ENCODE measurements at regions not wholly inside any gene's neighbourhood (a gene's known extent, or its start where the extent isn't known, plus 50 kb on each side); places are given as distances from the start of the nearest gene placed in this dataset.
"Not testable (repeated sequence)": the region's sequence is repeated elsewhere in the genome, so short reads cannot be mapped to it uniquely, and the experiment has no call there.

DNA sequence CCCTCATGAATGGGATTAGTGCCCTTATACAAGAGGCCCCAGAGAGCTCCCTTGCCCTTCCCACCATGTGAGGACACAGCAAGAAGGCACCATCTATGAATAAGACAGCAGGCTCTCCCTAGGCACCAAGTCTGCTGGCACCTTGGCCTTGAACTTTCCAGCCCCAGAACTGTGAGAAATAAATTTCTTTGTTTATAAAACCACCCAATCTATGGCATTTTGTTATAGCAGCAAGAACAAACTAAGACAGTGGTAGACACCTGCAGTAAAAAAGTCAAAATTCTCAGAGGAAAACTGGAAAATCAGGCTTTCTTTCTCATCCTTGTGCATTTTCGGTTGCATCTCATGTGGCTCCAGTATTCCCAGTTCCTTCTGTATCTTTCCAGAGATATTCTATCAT, 90.3 kb downstream of the LSM3 start:
- POLR2A ChIA-PET (ENCODE audit: low non-redundant PET), result no interaction called here
- DNase-seq (ENCODE audit: low spot score), result no peak
- intact Hi-C loops (cut with micrococcal nuclease; ENCODE audit: unreplicated experiment), result no loop called here

DNA sequence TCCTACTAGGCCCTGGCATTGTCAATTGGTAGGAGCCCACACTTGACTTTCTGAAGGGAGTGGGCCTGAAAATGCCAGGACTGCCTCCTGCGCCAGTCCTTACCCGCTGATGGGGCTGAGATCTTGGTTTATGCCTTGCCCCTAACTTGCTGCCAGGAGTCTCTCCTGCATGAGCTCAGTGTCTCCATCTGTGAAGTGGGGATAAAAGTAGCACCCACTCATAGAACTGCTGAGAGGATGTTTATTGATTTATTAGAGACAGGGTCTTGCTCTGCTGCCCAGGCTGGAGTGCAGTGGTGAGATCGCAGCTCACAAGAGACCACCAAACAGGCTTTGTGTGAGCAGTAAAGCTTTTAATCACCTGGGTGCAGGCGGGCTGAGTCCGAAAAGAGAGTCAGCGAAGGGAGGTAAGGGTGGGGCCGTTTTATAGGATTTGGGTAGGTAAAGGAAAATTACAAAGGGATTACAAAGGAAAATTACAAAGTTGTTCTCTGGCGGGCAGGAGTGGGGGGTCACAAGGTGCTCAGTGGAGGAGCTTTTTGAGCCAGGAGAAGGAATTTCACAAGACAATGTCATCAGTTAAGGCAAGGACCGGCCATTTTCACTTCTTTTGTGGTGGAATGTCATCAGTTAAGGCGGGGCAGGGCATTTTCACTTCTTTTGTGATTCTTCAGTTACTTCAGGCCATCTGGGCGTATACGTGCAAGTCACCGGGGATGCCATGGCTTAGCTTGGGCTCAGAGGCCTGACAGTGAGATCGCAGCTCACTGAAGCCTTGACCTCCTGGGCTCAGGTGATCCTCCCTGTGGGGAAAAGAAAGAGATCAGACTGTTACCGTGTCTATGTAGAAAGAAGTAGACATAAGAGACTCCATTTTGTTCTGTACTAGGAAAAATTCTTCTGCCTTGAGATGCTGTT, 93.7 kb downstream of the LSM3 start:
- H3K4me3 ChIP-seq (ENCODE audit: low read depth, low read length, poor library complexity, severe bottlenecking); H3K9me3 ChIP-seq (ENCODE audit: low read depth, low read length, poor library complexity, severe bottlenecking); intact Hi-C loops (cut with micrococcal nuclease; ENCODE audit: unreplicated experiment); DNase-seq (ENCODE audit: low spot score); H3K27me3 ChIP-seq (replicated peaks; ENCODE audit: insufficient read depth, low read depth, low read length, poor library complexity); H3K4me1 ChIP-seq (ENCODE audit: insufficient read depth, low read length, poor library complexity, severe bottlenecking); BruUV-seq (replicated peaks); POLR2A ChIA-PET (ENCODE audit: low non-redundant PET); CTCF ChIA-PET; H3K27ac ChIP-seq (ENCODE audit: low read depth, low read length, poor library complexity, severe bottlenecking); H3K36me3 ChIP-seq (ENCODE audit: insufficient read depth, low read length, poor library complexity, severe bottlenecking): not testable (repeated sequence)

More for the DNA sequence above, 90.3 kb downstream of the LSM3 start:
- Histone ChIP-seq H3K36me3 (ENCODE audit: insufficient read depth, low read length, poor library complexity, severe bottlenecking) (no peaks in the 10 kb centered on the region), H3K4me3 (ENCODE audit: low read depth, low read length, poor library complexity, severe bottlenecking) (no peak overlapping the region), H3K27me3 (replicated peaks; ENCODE audit: insufficient read depth, low read depth, low read length, poor library complexity) (no peaks in the 10 kb centered on the region), H3K4me1 (ENCODE audit: insufficient read depth, low read length, poor library complexity, severe bottlenecking) (no peaks in the 10 kb centered on the region), H3K9me3 (ENCODE audit: low read depth, low read length, poor library complexity, severe bottlenecking) (no peaks in the 10 kb centered on the region), H3K27ac (ENCODE audit: low read depth, low read length, poor library complexity, severe bottlenecking) (no peak overlapping the region)
- TF ChIP-seq EZH2 (IDR thresholded peaks at IDR 0.05; ENCODE audit: borderline replicate concordance, low read depth, low read length, poor library complexity, severe bottlenecking), result no peak
- TF ChIP-seq, protein P1, sequence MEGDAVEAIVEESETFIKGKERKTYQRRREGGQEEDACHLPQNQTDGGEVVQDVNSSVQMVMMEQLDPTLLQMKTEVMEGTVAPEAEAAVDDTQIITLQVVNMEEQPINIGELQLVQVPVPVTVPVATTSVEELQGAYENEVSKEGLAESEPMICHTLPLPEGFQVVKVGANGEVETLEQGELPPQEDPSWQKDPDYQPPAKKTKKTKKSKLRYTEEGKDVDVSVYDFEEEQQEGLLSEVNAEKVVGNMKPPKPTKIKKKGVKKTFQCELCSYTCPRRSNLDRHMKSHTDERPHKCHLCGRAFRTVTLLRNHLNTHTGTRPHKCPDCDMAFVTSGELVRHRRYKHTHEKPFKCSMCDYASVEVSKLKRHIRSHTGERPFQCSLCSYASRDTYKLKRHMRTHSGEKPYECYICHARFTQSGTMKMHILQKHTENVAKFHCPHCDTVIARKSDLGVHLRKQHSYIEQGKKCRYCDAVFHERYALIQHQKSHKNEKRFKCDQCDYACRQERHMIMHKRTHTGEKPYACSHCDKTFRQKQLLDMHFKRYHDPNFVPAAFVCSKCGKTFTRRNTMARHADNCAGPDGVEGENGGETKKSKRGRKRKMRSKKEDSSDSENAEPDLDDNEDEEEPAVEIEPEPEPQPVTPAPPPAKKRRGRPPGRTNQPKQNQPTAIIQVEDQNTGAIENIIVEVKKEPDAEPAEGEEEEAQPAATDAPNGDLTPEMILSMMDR (conservative IDR thresholded peaks at IDR 0.05; ENCODE audit: low read depth, low read length), result no peak
- CTCF ChIA-PET, result no interaction called here
- BruUV-seq (replicated peaks), result no TSS peak

DNA sequence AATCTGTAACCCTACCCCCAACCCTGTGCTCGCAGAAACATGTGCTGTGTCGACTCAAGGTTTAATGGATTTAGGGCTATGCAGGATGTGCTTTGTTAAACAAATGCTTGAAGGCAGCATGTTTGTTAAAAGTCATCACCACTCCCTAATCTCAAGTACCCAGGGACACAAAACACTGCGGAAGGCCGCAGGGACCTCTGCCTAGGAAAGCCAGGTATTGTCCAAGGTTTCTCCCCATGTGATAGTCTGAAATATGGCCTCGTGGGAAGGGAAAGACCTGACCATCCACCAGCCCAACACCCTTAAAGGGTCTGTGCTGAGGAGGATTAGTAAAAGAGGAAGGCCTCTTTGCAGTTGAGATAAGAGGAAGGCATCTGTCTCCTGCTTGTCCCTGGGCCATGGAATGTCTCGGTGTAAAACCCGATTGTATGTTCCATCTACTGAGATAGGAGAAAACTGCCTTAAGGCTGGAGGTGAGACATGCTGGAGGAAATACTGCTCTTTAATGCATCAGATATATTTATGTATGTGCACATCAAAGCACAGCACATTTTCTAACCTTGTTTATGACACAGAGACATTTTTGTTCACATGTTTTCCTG, 94.4 kb downstream of the LSM3 start:
- H3K27me3 ChIP-seq (replicated peaks; ENCODE audit: insufficient read depth, low read depth, low read length, poor library complexity); DNase-seq (ENCODE audit: low spot score); intact Hi-C loops (cut with micrococcal nuclease; ENCODE audit: unreplicated experiment); H3K36me3 ChIP-seq (ENCODE audit: insufficient read depth, low read length, poor library complexity, severe bottlenecking); H3K4me1 ChIP-seq (ENCODE audit: insufficient read depth, low read length, poor library complexity, severe bottlenecking); POLR2A ChIA-PET (ENCODE audit: low non-redundant PET); BruUV-seq (replicated peaks); H3K27ac ChIP-seq (ENCODE audit: low read depth, low read length, poor library complexity, severe bottlenecking); H3K4me3 ChIP-seq (ENCODE audit: low read depth, low read length, poor library complexity, severe bottlenecking); CTCF ChIA-PET; H3K9me3 ChIP-seq (ENCODE audit: low read depth, low read length, poor library complexity, severe bottlenecking): not testable (repeated sequence)

DNA sequence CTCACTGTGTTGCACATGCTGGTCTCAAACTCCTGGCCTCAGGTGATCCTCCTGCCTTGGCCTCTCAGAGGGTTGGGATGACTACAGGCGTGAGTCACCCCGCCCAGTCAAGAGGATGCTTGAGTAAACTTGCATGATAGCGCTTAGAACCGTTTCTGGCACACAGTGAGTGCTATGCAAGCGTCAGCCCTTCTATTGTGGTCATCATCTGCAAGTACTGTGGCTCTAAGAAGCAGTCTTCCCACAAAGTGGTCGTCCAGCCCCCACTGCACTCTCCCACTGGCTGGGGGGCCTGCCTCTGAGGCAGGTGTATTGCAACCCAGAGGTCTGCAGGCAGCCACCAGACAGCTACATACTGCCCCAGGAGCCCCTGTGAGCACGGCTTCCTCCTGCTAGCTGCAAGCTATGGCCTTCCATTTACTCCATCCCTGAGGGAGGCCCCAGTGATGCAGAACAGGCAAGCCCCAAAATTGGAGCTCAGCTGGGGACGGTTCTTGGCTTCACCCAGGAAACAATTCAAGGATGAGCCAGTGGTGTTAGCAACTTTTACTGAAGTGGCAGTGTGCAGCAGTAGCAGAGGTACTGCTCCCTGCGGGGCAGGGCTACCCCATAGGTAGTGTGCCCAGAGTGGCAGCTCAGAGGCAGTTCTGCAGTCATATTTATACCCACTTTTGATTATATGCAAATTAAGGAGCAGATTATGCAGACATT, 95.4 kb downstream of the LSM3 start:
- no TSS peak for BruUV-seq (replicated peaks)
- H3K27ac ChIP-seq (ENCODE audit: low read depth, low read length, poor library complexity, severe bottlenecking), result no peak overlapping the region
- no peak overlapping the region for H3K4me3 ChIP-seq (ENCODE audit: low read depth, low read length, poor library complexity, severe bottlenecking)
- intact Hi-C loops (cut with micrococcal nuclease; ENCODE audit: unreplicated experiment), result no loop called here
- TF ChIP-seq, protein P1 (conservative IDR thresholded peaks at IDR 0.05; ENCODE audit: low read depth, low read length), result no peak
- no peak for TF ChIP-seq EZH2 (IDR thresholded peaks at IDR 0.05; ENCODE audit: borderline replicate concordance, low read depth, low read length, poor library complexity, severe bottlenecking)
- H3K27me3 ChIP-seq (replicated peaks; ENCODE audit: insufficient read depth, low read depth, low read length, poor library complexity), result no peaks in the 10 kb centered on the region
- ChIA-PET POLR2A (ENCODE audit: low non-redundant PET) (no interaction called here), CTCF (no interaction called here)
- peaks cover 4% of the 10 kb centered on the region for H3K4me1 ChIP-seq (ENCODE audit: insufficient read depth, low read length, poor library complexity, severe bottlenecking)
- H3K36me3 ChIP-seq (ENCODE audit: insufficient read depth, low read length, poor library complexity, severe bottlenecking), result no peaks in the 10 kb centered on the region
- DNase-seq (ENCODE audit: low spot score), result no peak
- H3K9me3 ChIP-seq (ENCODE audit: low read depth, low read length, poor library complexity, severe bottlenecking), result no peaks in the 10 kb centered on the region

Measured in A673 (cell line).